Mesodermal cell (in vitro differentiated cells): ENCODE measurements at regions not wholly inside any gene's neighbourhood (a gene's known extent, or its start where the extent isn't known, plus 50 kb on each side); places are given as distances from the start of the nearest gene placed in this dataset.
"Not testable (repeated sequence)": the region's sequence is repeated elsewhere in the genome, so short reads cannot be mapped to it uniquely, and the experiment has no call there.

Experiments
- H3K27ac ChIP-seq: 2 replicates; pipeline ENCODE4 v1.7.0; 2013; ENCODE audit warnings: mild to moderate bottlenecking, low read depth, low read length, moderate library complexity; ENCODE audit not compliant: severe bottlenecking
- H3K36me3 ChIP-seq: 2 replicates; pipeline ENCODE4 v1.7.1; 2013; ENCODE audit warnings: mild to moderate bottlenecking, low read length, moderate library complexity; ENCODE audit not compliant: control insufficient read depth, insufficient read depth
- H3K4me1 ChIP-seq: one replicate; pipeline ENCODE4 v1.7.1; 2013; ENCODE audit warnings: mild to moderate bottlenecking, low read length; ENCODE audit not compliant: insufficient read depth, control insufficient read depth, poor library complexity, severe bottlenecking
- H3K4me3 ChIP-seq: 2 replicates; pipeline ENCODE4 v1.7.0; 2013; ENCODE audit warnings: low read length, control low read depth, mild to moderate bottlenecking; ENCODE audit not compliant: insufficient read depth, poor library complexity, severe bottlenecking; ENCODE audit errors: extremely low read depth
- H3K9me3 ChIP-seq: 2 replicates; pipeline ENCODE4 v1.7.1; 2013; ENCODE audit warnings: mild to moderate bottlenecking, low read length, moderate library complexity; ENCODE audit not compliant: control insufficient read depth
- WGBS, 2 experiments: methylation state at CpG; one replicate each; pipeline ENCODE4 v1.1.5; 2013; ENCODE audit warnings: missing lambda C conversion rate in 2 of 2; ENCODE audit not compliant: insufficient coverage in 2 of 2; 5-methylcytosine and 5-hydroxymethylcytosine counted together

- Histone ChIP-seq H3K4me3 (no peak overlapping the region), H3K9me3 (peaks cover 17% of the 10 kb centered on the region), H3K27ac (no peak overlapping the region), H3K4me1 (peaks cover 10% of the 10 kb centered on the region), H3K36me3 (no peaks in the 10 kb centered on the region)
- no CpG with 5 or more reads among the region's 3 CpGs for WGBS, 2 experiments
Measured at GRCh38 chr7:46763344-46763743, 818.6 kb downstream of the TNS3 start.

- Histone ChIP-seq H3K9me3 (no peaks in the 10 kb centered on the region), H3K27ac (no peak overlapping the region), H3K4me3 (no peak overlapping the region), H3K36me3 (no peaks in the 10 kb centered on the region), H3K4me1 (peaks cover 19% of the 10 kb centered on the region)
- WGBS, 2 experiments = 92 to 96% methylated on average over 6 of the region's 7 CpGs
Measured at GRCh38 chr7:46759711-46760480, 822.0 kb downstream of the TNS3 start.

GRCh38 chr7:46756996-46757395 is 824.9 kb downstream of the TNS3 start:
- Histone ChIP-seq H3K36me3 (no peaks in the 10 kb centered on the region), H3K9me3 (no peaks in the 10 kb centered on the region), H3K4me3 (no peak overlapping the region), H3K4me1 (peaks cover 28% of the 10 kb centered on the region), H3K27ac (no peak overlapping the region)
- WGBS, 2 experiments = 88 to 100% methylated on average over 2 of the region's 4 CpGs

- H3K9me3 ChIP-seq = no peaks in the 10 kb centered on the region
- H3K4me1 ChIP-seq = peaks cover 34% of the 10 kb centered on the region
- no peaks in the 10 kb centered on the region for H3K36me3 ChIP-seq
- no peak overlapping the region for H3K4me3 ChIP-seq
- no peak overlapping the region for H3K27ac ChIP-seq
- no CpG with 5 or more reads among the region's 1 CpG for WGBS, 2 experiments
Measured at GRCh38 chr7:46756256-46756655, 825.7 kb downstream of the TNS3 start.

- peak overlapping the region; percentile 60 for H3K27ac ChIP-seq
- no peak overlapping the region for H3K4me3 ChIP-seq
- H3K4me1 ChIP-seq = peaks cover 37% of the 10 kb centered on the region
- H3K36me3 ChIP-seq = no peaks in the 10 kb centered on the region
- no peaks in the 10 kb centered on the region for H3K9me3 ChIP-seq
- WGBS, 2 experiments = 83% methylated on average over 2 of the region's 5 CpGs; no CpG with 5 or more reads in 1 of the 2 experiments
Measured at GRCh38 chr7:46755120-46756034, 826.5 kb downstream of the TNS3 start.

GRCh38 chr7:46754140-46754720 is 827.7 kb downstream of the TNS3 start:
- WGBS, 2 experiments = 88 to 95% methylated on average over 2 of the region's 2 CpGs
- Histone ChIP-seq H3K27ac (peak overlapping the region; percentile 60), H3K9me3 (no peaks in the 10 kb centered on the region), H3K4me1 (peaks cover 41% of the 10 kb centered on the region), H3K36me3 (no peaks in the 10 kb centered on the region), H3K4me3 (no peak overlapping the region)

DNA sequence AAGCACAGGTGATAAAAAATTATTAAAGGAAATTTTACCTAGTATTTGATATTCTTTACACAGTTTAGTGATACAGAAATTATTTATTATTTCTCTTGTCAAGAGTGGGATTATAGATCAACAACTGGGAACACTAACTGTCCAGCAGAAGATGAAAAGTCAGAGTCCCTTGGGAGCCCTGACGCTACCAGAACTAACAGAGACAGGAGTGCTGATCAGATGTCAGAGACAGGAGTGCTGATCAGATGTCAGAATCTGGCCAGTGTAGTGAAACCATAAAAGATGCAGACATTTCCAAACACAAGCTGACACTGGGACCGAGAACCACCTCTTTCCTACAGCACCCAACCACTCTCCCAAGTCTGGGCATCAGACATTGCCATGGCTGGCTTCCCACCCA is 828.2 kb downstream of the TNS3 start:
- 93 to 100% methylated on average over 2 of the region's 2 CpGs for WGBS, 2 experiments
- H3K27ac ChIP-seq = peak overlapping the region; percentile 60

DNA sequence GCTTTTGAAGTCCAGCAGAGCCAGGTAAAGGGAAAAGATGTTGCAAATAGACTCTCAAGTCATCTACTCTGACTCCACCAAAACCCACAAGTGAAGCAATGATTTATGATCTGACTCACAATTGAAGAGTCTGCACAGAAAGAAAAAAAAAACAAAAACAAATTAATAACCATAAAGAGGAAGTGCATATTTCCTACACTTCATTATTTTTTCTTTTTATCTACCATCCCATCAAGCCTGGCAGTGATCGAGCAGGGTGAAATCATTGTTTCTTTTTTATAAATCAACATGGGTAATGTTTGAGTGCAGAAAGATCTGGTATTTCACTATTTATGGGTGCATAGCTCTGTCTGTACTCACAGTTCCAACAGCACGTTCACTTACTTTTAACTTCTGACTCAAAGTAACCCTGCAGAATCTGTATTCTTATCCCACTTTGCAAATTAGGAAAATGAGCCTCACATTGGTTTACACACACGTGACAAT is 829.0 kb downstream of the TNS3 start:
- 80 to 88% methylated on average over 1 of the region's 3 CpGs for whole genome bisulfite sequencing, 2 experiments
- H3K36me3 ChIP-seq = no peaks in the 10 kb centered on the region

More for the DNA sequence above, 828.2 kb downstream of the TNS3 start:
- H3K4me1 ChIP-seq = peaks cover 47% of the 10 kb centered on the region
- no peaks in the 10 kb centered on the region for H3K36me3 ChIP-seq
- no peaks in the 10 kb centered on the region for H3K9me3 ChIP-seq
- no peak overlapping the region for H3K4me3 ChIP-seq

DNA sequence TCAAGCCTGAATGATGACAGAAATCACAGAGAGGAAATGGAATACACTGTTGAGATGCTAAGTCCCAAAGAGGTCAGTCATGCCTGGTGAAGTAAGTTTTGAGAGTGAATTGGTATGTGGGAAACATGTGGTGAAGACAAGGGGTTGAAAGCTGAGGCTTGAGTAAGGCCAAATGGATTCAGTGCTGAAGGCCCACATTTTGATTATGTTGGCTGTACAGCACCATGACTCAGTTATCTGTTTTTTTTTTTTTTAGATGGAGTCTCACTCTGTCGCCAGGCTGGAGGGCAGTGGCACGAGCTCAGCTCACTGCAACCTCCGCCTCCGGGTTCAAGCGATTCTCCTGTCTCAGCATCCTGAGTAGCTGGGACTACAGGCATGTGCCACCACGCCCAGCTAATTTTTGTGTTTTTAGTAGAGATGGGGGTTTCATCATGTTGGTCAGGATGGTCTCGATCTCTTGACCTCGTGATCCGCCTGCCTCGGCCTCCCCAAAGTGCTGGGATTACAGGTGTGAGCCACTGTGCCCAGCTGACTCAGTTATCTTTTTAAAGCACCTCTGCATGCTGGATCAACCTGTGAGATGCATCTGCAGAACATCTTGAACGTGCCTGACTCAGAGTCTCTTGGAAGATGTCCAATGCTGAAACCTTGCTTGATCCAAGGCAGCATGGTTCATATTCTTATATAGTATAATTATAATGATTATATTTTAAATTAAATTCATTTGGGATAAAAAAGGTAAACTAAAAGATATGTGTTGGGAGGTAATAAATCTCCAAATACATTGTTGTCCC is 829.8 kb downstream of the TNS3 start:
- peaks cover 56% of the 10 kb centered on the region for H3K4me1 ChIP-seq
- H3K4me3 ChIP-seq, H3K27ac ChIP-seq, H3K9me3 ChIP-seq, H3K36me3 ChIP-seq: not testable (repeated sequence)
- 95 to 97% methylated on average over 10 to 11 of the region's 11 CpGs for WGBS, 2 experiments

More for the DNA sequence above, 829.0 kb downstream of the TNS3 start:
- Histone ChIP-seq H3K27ac (no peak overlapping the region), H3K4me3 (no peak overlapping the region), H3K4me1 (peaks cover 54% of the 10 kb centered on the region), H3K9me3 (no peaks in the 10 kb centered on the region)

DNA sequence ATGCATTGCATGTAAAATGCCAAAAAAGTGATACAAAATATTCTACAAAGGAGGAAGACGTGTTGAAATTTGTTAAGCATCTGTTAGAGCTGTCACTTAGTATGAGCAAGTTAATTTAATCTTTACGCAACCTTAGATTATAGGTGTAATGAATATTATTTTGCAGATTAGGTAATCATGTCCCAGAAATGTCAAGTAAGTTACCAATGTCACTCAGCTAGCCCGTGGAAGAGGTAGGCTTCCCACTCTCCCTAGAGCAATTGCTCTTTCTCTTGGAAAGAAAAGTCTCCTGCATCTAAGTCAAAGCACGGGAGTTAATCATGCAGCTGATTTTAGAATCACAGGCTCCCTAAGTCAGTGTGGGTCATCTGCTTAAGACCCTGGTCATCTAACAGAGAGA is 830.4 kb upstream of the IGFBP3 start:
- peaks cover 56% of the 10 kb centered on the region for H3K4me1 ChIP-seq
- no peak overlapping the region for H3K4me3 ChIP-seq
- no peaks in the 10 kb centered on the region for H3K36me3 ChIP-seq
- H3K9me3 ChIP-seq = no peaks in the 10 kb centered on the region
- WGBS, 2 experiments = 89 to 96% methylated on average over 3 to 4 of the region's 4 CpGs
- H3K27ac ChIP-seq = no peak overlapping the region
